SU-DHL-6 (cell line): ENCODE measurements at regions not wholly inside any gene's neighbourhood (a gene's known extent, or its start where the extent isn't known, plus 50 kb on each side); places are given as distances from the start of the nearest gene placed in this dataset.

Source experiments
- EZH2phosphoT487 ChIP-seq: fragments of 200-600 bp; sonication (generic), shearing (Covaris generic); conservative IDR thresholded peaks from 2 replicates; pipeline ENCODE4 v1.6.1; 2018; ENCODE audit warnings: mild to moderate bottlenecking, antibody characterized with exemption, low read length, moderate library complexity, mixed read lengths
- TF ChIP-seq, protein P1 (sequence below): fragments of 200-600 bp; sonication (generic); IDR thresholded peaks from one replicate; pipeline ENCODE4 v1.5.1; 2017; ENCODE audit warnings: antibody characterized with exemption, mild to moderate bottlenecking, low read length, moderate library complexity; ENCODE audit not compliant: insufficient read depth, poor library complexity, severe bottlenecking

DNA sequence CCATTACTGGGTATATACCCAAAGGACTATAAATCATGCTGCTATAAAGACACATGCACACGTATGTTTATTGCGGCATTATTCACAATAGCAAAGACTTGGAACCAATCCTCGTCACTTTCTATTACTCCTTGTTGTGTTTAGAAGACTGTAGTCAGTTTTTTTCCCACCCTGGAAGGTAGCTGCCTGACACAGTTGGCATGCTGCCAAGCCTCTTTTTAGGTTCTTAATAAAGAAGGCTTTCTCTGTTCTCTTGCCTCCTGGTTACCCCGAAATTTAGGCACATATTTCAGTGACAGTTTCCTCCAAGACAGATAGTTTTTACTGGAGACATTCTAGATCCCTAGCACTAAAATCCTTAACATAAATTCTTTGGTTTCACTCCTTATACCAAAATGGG lies 205.4 kb upstream of the PCSK5 start:
- TF ChIP-seq, protein P1, sequence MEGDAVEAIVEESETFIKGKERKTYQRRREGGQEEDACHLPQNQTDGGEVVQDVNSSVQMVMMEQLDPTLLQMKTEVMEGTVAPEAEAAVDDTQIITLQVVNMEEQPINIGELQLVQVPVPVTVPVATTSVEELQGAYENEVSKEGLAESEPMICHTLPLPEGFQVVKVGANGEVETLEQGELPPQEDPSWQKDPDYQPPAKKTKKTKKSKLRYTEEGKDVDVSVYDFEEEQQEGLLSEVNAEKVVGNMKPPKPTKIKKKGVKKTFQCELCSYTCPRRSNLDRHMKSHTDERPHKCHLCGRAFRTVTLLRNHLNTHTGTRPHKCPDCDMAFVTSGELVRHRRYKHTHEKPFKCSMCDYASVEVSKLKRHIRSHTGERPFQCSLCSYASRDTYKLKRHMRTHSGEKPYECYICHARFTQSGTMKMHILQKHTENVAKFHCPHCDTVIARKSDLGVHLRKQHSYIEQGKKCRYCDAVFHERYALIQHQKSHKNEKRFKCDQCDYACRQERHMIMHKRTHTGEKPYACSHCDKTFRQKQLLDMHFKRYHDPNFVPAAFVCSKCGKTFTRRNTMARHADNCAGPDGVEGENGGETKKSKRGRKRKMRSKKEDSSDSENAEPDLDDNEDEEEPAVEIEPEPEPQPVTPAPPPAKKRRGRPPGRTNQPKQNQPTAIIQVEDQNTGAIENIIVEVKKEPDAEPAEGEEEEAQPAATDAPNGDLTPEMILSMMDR: no peak
- no peak for TF ChIP-seq EZH2phosphoT487
